GM19025 (cell line): ENCODE measurements at regions not wholly inside any gene's neighbourhood (a gene's known extent, or its start where the extent isn't known, plus 50 kb on each side); places are given as distances from the start of the nearest gene placed in this dataset.
"Not testable (repeated sequence)": the region's sequence is repeated elsewhere in the genome, so short reads cannot be mapped to it uniquely, and the experiment has no call there.

Source experiments
- ATAC-seq: cut with Tn5 transposase; IDR thresholded peaks from one replicate; pipeline ENCODE4 v1.9.1; 2021; ENCODE audit warnings: mild to moderate bottlenecking, low read depth, moderate library complexity; ENCODE audit not compliant: unreplicated experiment

GRCh38 chr4:71841336-71841735 is 57.5 kb upstream of the GC start:
- ATAC-seq, result no peak

DNA sequence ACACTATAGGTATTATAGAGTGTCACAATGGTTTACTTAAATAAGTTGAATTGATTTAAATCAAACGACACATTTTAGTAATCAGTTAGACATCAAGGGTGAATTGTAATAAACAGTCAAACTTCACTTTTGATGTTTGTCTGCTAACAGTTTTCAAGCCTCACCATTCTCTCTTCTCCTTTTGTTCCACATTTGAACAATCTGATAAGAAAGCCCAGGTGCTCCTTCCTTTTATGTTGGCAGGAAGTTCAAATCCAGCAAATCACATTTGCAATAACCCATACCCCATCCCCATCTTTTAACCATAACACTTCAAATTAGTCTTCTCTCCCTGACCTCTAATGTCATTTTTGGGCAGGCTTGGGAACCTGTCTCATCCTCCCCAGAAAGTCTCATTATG is 63.4 kb upstream of the GC start:
- ATAC-seq, result no peak

- ATAC-seq, result no peak
Measured at GRCh38 chr4:71855944-71856343, 72.1 kb upstream of the GC start.

- ATAC-seq, result no peak
Measured at GRCh38 chr4:71857713-71858451, 74.0 kb upstream of the GC start.

GRCh38 chr4:71860643-71861042 is 76.8 kb upstream of the GC start:
- no peak for ATAC-seq

GRCh38 chr4:71862315-71862714 is 78.4 kb upstream of the GC start:
- ATAC-seq, result no peak

DNA sequence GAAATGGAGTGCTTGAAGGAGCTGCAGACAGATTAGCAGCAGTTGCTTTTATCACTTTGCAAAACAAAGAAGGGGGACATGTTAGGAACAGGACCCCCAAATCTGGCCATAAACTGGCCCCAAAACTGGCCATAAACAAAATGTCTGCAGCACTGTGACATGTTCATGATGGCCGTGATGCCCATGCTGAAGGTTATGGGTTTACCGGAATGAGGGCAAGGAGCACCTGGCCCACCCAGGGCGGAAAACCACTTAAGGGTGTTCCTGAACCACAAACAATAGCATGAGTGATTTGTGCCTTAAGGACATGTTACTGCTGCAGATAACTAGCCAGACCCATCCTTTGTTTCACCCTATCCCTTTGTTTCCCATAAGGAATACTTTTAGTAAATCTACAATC is 79.6 kb upstream of the GC start:
- no peak for ATAC-seq

DNA sequence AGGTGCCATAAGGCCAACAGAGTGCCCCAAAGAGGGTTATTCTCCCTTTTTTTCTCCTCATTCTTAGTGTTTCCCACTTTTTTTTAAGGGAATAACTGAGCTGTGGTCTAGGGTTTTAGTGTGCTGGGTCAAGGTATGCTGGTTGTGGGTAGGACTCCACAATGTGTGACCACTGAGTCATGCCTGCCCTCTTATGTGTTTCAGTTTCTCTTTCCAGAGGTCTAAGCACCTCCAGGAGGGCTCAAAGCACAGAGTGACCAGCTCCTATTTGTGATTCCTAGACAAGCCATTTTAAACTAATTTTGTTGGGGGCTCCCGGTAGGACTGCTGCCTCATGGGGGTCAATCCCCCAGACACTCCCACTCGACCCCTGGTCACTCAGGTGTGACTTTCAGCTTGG is 80.5 kb upstream of the GC start:
- no peak for ATAC-seq

DNA sequence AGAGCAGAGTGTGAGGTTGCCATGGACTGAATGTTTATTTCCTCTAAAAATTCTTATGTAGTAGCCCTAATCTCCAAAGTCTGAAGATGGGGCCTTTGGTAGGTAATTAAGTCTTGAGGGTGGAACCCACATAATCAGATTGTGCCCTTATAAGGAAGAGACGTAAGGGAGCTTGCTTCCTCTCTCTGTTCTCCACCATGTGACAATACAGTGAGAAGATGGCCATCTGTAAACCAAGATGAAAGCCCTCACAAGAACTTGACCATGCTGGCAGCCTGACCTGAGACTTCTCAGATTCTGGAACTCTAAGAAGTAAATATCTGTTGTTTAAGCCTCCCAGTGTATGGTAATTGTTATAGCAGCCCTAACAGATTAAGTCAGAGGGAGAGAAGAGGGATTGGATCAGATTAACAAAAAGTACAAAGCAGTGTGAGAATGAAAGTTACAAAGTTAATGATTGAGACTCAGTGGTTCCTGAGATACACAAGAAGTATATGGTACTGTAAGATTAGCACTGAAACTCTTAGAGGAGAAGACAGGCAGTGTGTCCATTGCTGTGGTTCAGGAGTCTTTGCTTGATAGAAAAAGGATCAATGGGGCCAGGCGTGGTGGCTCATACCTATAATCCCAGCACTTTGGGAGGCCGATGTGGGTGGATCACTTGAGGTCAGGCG is 82.5 kb upstream of the GC start:
- ATAC-seq, result no peak

DNA sequence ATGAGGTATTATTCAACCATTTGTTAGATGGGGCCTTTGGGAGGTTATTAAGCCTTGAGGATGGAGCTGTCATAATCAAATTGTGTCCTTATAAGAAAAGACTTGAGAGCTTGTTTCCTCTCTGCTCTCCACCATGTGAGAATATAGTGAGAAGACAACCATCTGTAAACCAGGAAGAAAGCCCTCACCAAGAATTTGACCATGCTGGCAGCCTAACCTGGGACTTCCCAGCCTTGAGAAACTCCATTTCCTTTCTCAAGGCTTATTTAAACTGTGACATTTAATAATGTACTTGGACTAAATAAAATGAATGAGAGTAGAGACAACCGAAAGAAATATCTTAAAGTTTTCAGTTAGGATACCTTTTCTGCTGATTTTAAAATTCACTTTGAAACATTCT is 83.7 kb upstream of the GC start:
- no peak for ATAC-seq

- no peak for ATAC-seq
Measured at GRCh38 chr4:71870456-71870855, 86.6 kb upstream of the GC start.

GRCh38 chr4:71872221-71872620 is 88.3 kb upstream of the GC start:
- no peak for ATAC-seq

DNA sequence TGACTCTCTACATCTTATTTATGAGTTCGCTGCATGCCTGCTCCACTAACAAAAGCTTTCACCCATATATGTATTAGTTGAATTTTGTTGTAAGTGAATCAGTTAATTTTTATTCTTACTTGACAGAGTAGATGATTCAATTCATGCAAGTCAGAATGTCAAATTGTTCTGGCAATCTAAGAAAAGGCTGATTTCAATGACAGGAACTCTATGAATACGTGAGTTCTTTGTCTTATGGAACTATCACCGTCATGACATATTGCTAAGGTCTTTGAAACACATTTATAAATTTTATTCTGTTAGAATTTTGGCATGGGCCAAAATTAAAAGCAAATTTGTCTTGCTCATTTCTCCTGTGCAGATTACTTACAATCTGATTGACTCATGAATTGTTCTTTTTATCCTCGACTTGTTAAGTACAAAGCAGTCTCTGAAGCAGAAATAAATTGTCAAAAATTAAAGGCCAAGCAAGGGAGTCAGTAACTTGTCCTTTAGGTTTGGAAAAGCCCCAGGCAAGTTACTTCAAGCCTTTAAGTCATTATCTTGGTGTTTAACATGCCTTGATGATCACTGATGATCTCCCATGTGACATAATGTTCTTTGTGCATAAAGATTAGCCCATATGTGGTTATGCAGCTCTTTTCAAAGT is 89.0 kb upstream of the GC start:
- ATAC-seq, result no peak

GRCh38 chr4:71878376-71878775 is 94.5 kb upstream of the GC start:
- no peak for ATAC-seq

DNA sequence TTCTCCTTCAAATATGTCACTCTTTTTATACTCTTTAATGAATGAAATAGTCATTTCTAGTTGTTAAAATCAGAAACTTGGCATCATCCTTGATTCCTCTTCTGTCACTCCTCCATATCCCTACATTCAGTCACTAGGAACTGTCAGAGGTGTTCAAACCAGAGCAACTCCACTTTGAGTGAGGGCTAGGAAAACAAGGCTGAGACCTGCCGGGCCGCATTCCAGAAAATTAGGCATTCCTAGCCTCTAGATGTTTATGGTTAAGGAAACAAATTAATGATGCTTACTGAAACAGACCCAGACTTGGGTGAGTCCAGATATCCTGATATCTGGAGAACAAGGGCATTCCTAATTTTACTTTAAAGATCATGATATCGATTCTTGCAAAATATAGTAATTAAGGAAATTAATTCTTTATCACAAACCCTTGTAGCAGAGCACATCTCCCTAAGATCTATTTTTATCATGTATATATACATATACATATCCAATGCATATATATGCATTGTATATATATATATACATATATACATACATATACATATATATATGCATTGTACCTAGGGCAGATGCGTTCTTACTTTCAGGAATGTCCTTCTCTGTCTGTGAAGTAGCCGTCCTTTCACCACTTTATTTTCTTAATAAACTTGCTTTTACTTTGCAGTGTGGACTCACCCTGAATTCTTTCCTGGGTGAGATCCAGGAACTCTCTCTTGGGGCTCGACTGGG is 98.4 kb upstream of the GC start:
- ATAC-seq, result no peak

DNA sequence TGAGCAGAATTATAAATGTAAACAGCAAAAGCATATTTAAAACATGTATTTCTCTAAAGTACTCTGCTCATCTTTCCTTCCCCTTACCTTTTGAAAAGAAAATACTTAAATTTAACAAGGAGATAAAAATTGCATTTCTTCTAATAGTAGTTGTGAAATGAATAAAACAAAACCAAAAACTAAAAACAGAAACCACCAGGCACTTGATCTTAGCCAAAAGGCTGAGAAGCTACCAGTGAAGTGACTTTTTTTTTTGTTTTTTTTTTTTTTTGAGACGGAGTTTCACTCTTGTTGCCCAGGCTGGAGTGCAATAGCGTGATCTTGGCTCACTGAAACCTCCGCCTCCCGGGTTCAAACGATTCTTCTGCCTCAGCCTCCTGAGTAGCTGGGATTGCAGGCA is 116.5 kb upstream of the GC start:
- ATAC-seq, result not testable (repeated sequence)

- not testable (repeated sequence) for ATAC-seq
Measured at GRCh38 chr4:71905594-71905993, 121.7 kb upstream of the GC start.

DNA sequence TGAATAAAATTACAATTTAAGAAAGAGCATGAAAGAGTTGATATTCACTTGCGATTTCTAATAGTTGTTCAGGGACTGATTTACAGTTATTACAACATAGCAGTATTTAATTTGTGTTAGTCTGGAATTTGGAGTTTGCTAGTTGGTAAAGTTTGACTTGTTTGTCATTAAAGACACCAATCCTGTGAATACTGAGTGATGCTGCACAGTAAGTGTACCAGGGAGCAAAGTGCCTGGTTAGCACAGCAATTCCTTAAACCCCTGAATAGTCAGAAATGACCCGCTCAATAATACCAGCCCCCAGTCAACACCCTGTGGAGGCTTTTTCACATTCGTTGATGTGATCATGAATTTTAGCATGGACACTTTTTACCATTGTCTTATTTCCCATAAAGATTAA is 122.2 kb upstream of the GC start:
- no peak for ATAC-seq

DNA sequence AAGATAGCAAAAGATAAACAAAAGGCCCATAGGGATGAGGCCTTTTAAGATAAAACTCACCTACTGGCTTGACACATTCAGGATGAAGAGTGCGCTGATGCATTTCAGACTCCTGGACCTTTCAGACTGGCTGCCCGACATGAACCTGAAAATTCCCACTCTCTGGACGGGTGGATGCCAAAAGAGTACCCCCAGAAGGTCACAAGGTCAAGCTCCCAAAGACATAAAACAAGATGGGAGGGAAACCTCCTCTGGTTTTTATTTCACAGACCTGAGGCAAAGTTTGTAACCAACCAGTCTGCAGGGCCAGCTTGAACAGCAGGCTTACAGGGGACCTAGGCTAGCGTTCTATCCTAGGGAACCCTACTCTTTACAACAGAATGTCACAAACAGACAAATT is 123.2 kb upstream of the GC start:
- ATAC-seq, result no peak

- ATAC-seq, result peak; percentile 88
Measured at GRCh38 chr4:71907782-71908181, 123.9 kb upstream of the GC start.

DNA sequence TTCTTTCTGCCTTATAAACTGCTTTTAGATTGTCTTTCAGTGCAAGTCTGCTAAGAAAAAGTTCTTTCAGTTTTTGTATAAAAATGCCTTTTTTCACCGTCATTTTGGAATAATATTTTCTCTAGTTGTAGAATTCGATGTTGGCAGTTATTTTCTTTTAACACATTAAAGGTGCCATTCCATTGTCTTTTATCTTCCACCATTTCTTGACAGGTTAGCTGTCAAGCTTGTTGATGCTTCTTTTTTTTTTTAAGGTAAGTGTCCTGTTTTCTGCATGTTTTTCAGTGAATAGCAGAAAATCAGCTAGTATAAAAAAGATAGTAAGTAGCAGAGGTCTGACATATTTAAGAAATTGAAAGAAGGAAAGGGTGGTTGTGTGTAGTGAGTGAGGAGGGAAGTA is 118.5 kb upstream of the NPFFR2 start:
- ATAC-seq, result no peak
